ENCODE measurements at regions not wholly inside any gene's neighbourhood (a gene's known extent, or its start where the extent isn't known, plus 50 kb on each side); places are given as distances from the start of the nearest gene placed in this dataset.

DNA sequence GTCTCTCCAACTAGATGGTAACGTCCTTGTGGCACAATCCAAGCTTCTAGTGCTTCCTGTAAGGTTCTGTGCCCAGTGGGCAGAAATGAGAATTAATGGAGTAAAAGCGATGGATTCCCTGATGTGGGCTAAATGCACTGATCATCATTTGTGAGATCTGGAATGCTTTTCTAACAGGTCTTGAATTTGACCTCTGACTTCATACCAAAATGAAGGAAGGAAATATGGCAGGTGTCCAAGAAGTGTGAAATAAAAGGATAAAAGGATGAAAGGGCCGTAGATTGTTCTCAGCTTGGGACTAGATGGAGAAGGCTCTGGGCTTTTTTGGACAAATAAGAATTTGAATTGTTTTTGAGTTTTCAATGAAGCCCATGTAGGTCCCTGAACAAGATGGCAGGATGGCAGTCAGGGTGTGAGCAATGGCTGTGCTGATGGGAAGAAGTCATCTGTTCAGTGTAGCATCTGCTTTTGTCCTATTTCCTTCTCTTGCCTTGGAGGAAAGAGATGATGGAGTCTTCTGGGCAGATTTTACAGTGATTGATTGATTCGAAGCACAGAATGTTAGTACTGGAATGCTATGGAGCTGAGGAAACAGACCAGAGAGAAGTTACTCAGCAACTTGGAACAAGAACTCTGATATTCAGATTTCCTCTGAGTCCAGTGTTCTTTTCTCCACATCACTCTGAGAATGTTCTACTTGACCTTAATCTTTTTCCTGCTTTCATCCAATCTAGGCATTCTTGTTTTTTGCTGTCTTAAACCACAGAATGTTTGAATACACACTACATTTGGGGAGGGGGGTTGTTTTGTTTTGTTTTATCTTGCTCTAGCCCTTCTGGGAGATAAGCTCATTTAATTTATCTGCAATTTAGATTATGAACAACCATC lies 286.0 kb downstream of the HLX start:
- DNase-seq: no peak

DNA sequence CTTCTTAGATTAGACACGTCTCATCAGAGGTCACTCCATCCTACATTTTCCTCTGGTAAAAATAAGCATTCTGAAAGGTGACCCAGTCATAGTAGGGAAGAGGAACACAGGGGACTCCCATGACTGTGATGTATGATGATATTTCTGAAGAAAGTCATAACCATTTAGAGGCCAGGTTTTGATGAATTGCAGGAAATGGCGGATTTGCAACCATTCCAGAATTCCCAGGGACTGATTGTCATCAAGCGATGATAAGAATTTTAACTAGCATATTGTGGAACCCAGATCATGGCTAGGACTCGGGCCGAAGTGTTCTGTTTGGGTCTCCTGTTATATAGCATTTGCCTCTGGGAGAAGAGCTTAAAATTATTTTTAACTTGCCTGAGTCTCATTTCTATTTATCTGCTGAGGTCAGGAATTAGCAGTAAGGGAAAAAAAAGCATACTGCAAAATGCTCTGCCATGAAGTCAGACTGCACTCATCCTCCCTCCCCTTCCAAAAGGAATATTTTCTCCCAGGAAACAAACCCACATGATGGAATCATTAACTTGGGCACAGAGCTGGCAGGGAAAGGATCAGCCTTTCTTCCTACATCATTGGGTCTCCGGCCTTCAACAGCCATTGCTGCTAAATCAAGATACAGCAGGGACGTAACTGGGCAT lies 286.7 kb downstream of the HLX start:
- DNase-seq: no peak

DNA sequence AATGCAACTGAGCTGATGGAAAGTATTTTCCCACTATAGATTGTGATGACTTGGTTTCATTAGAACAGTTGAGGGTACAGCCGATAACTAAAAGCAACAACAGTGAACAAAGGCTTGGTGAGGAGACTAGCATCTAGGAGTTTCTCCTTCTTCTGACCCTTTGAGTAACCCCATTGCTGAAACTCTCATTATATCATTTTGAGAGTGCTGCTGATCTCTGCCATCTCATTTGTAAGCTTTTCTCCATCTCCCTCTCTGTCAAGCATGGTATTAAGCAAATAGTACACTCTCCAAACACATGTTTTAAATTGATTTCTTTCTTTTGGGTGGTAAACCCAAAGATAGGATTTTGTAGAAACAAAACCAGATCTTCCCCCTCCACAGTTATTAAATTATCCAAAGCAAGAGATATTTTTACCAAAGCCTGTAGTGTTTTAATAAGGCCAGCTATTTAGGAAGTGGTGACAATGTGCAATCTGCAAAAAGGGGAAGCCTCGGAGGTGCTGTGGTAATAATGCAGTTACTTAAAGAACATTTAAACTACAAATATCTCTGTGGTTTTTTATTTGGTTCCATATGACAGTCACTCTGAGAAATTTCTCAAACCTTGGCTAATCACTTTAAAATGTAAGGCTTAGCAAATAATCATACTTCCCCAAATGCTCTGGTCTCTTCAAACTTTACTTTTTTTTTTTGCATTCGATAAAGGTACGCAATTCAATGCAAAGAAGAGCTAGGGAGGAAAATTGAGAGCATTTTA lies 287.5 kb downstream of the HLX start:
- no peak for DNase-seq

DNA sequence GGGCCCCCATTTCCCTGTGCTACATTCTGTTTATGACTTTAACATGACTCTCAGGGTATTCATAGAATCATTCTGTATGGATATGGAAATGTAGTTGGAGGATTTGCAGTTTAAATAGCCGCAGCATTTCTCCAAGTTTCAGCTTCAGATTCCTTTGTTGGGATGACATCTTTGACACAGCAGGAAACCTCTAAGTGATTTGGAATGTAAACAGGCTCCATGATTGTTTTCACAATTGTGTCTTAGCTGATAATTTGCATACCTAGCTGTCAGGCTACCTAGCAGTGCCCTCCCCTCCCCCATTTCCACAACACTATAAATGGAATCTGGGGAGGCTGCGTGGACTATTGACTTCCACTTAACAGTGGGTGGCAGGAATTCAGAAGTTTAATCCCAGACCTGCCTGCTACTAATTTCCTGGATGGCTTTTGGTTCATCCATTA lies 290.2 kb downstream of the HLX start:
- no peak for DNase-seq

DNA sequence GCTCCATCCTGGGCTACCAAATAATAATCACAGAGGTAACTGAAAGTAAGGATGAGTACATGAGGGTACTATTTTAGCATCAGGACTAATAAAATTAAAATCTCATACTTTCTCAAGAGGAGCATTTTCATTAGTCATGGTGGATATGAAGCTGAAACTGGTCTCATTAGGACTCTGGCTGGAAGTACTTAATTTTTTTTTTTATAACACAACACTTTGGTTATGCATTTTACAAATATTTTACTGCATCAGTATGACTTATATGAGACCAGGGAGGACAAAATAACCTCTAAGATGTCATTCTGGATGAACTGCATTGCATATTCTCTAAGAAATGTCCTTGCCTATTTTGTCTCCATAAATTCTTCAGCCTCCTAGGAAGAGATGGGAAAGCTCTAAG lies 290.9 kb downstream of the HLX start:
- DNase-seq: no peak

DNA sequence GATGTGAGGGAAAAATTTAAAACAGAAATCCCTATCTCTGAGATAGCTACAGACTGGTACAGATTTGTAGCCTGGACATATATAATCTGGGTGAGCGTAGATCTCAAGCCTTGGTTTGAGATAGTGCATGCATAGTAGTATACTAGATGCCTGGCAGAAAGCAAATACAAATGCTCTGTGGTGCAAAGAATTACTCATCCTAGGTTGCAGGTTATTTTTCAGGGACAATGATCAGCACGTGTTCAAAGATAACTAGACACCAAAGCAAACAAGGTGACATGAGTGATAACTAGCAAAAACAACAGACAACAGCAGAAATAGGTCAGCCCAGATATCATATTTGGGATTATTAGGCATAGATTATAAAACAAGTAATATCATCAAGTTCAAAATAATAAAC lies 292.5 kb downstream of the HLX start:
- no peak for DNase-seq

DNA sequence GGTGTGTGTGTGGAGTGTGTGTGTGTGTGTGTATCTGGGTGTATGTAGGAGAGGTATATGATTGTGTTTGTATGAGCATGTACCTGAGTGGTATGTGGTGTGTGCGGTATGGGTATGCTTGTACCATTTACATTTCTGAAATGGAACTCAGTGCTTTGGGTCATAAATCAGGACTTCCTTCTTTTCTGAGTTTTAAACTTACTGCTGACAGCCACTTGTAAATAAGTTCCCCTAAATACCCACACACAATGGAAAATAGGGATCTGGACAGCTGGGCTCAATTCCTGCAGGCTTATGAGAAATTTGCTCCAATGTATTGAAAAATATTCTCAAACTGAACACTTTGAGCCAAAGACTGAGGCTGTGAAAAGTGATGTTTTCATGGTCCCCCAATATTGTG lies 293.6 kb downstream of the HLX start:
- no peak for DNase-seq

DNA sequence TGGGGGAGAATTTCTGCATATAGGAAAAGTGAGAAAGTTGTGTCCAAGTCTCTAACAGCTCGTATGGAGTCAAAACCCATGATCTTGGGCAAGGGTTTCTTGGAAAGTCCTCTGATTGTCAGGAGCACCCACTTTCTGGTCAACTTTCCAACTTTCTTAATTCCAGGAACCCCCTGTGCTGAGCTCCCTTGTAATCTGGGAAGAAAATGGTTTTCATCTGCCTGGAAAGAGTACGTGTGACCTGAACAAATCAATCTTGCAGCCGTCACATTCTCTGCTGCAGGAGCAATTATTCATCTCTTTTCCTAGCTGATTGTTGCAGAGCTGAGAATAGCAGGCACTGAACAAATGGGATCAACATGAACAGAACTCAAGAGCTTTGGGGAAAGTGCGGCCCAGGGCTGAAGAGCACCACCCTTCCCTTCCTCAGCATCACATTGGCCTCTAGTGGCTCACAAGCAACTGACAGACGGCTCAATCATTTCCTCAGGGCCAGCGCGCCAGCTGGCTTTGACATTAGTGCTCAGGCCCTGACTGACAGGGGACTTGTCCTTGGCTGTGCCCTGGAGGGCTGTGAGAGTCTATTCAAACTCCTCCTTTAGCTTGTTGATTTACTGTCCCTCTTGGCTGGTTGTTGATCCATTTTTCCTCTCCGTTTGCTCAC lies 295.2 kb downstream of the HLX start:
- DNase-seq: no peak

DNA sequence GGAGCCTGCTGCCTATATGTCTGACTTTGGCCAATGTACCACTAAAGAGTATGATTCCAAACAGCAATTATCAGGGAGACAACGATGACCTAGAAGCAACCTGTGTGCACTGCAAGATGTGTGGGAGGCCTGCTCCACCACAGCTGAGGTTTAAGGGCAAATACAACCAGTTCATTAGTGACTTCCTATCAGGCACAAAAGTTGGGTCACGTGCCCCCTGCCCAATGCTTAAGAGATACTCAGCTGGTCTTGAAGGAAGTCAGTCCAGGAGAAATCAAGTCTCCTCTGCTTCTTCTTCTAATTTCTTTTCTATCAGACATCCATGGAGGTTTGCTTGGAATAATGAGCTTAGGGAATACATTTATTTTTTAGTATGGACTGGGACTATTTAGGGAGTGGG lies 296.0 kb downstream of the HLX start:
- DNase-seq: no peak

DNA sequence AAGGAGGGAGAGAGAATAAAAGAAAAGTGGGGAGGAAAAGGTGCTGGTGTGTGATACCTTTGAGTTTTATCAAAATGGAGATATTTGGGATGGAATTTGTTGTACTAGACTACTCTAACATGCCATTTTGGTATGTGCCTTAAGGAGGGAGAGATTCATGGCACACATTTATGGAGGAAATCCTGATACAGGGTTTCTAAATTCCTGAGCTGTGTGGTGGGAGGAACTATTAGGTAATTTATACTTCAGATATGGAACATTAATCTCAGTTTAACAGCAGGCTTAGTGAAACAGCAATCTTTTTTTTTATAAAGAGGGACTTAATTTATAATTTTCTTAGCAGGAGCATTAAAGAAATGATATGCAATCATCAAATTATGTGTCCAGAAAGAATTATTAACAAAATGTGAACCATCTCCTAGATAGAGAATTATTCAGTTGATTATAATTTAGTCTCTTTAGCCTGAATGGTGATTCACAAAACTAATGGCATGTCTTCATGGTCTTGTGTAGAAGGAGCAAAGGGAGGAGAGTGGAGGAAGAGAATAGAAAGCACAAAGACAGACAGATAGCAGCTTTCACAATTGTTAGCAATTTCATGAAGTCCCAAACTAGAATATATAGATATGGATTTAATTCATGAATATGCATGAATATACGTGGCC lies 301.6 kb downstream of the HLX start:
- DNase-seq: no peak

DNA sequence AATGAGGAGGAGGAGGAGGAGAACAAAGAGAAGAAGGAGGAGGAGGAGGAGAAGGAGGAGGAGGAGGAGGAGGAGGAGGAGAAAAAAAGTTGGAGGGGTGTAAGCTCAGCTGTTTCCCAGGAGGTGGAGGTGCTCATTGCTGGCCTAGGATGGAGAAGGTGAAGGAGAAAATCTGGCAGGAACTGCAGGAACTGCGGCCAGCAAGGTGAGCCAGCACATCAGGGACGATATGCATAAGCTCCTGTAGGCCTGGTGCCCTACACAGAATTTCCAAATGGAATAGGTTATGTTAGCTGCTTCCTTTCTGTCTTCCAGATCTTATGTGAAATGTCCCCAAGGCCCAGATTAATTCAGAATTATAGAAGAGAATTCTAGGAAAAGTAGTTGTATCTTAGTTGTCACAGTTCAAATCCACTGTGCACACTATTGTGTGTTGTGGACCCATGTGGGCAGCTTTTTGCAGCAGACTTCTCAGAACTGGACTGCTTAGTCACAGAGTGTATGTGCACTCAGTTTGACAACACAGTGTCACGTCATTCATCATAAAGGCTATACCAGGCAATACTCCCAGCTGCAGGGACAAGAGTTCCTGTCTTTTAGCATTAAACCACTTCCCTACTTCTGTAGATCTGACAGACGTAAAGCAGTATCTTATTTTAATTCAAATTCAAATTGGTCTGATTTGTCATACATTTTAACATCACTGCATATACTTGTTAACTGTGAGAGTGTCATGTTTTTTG lies 303.7 kb downstream of the HLX start:
- DNase-seq: no peak

DNA sequence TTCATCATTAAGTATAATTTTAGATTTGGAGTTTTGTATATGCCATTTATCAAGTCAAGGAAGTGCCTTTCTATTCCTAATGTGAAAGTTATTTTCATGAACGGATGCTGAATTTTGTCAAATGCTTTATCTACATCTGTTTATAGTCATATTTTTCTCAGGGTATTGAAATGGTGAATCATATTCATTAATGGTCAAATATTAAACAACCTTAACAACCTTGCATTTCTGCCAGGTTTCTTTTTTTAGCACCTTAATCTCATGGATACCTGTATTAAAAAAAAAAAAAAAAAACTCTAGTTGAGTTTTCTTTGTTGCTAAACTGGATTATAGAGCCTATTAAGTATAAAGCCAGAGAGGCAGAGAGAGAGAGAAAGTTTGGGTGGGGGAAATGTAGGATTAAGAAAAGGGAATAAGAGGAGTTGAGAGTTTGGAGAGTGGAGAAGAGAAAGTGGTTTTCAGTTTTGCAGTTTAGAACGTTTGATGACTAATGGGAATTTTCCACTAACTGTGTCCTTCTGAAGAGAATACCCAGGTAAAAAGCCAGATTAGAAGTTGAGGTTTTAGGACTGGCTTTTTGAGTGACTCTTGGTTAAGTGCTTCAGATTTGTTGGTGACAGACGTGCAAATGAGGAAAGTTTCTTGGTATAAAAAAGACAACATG lies 305.0 kb downstream of the HLX start:
- no peak for DNase-seq

DNA sequence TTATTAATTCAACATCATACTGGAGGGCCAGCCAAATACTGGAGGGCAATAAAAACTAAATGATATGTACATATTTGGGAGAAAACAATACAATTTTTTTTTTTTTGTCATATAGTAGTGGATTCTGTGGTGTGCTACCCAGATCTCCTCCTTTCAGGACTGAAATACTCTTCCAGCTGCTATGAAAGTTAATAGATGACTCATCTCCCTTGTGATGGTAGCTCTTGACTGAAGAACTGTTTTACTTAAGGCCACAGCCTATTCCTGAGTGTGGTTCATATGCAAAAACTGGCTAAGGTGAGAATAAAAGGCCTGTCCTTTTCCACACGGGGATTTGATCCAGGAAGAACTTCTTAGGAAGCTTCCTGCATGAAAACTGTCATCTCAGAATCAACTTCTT lies 307.9 kb downstream of the HLX start:
- DNase-seq: no peak

DNA sequence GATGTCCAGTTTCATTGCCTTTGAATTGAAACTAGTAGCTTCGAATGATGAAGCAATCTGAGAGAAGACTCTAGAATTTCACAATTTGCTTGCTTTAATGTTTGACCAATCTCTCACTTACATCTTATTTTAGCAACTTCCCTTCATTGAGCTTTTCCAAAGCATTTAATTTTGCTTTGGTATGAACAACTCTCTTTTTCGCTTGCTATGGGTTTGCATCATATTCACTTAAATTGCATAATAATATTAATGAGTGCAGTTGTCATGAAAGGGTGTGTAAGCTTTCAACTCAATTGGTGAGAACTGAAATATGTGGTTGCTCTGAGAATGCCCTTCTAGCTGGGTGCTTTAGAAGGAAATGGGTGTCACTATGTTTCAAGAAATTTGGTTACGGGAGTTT lies 309.2 kb downstream of the HLX start:
- no peak for DNase-seq

DNA sequence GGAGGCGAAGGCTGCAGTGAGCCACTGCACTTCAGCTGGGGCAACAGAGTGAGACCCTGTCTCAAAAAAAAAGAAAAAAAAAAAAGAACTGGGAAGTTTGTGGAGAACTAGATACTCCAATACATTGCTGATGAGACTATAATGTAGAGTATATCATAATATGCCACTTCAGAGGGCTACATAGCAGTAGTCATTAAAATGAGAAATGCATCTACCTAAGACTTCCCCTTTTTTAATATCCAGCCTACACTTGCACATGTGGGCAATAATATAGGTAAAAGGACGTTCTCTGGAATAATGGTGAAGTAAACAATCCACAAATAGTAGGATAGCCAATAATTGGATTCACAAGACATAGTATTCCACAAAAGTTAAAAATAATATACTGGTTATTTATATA lies 311.0 kb downstream of the HLX start:
- DNase-seq: no peak

DNA sequence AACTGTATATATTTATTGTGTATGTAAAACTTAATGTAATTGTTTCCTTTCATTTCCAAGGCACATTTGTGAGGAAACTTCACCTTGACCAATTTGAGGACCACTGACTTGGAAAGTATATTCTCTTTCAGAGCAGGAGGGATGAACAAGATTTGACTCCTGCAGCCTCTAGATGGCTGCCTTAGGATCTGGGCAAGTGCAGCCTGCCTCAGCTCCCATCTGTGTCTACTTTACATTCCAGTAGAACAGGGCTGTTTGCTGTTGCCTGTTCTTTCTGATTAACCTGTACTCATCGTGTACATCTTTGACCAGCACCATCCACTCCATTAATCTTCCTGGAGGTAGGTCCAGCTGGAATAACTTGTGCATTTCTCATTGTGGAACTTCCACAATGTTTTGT lies 312.8 kb downstream of the HLX start:
- no peak for DNase-seq

DNA sequence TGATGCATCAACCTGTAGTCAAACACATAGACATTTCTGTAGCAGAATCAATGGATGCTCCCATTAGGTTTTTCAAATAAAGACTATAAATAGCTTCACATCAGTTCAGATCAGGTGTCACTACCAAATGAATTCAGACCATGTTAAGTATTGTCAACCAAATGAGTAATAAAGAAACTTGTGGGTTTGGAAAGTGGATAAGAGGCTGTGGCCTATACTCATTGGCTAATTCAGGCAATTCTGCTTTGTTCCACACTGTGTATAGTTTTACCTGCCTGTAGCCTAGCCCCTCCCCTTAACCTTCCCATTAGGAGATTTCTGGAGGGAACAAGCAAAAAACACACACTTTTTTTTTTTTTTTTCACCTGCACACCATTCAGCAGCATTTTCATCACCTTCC lies 321.2 kb downstream of the HLX start:
- DNase-seq: no peak

DNA sequence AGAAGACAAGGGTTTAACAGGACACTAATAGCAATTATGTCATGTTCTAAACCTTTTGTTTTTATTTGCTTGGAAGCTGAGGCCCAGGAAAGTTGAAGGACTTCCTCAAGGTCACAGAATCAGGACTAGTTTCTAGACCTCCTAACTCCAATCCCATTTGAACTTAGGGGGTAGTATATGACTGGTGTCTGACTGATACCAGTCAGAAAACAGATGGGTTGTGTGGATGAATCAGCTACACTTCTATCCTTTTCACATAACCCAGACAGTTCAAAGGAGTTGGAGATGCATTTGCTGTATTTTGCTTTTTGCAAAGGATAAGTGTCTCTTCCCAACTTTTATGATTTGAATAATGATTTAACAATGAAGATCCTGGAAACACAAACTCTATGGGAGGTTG lies 322.5 kb downstream of the HLX start:
- DNase-seq: no peak

DNA sequence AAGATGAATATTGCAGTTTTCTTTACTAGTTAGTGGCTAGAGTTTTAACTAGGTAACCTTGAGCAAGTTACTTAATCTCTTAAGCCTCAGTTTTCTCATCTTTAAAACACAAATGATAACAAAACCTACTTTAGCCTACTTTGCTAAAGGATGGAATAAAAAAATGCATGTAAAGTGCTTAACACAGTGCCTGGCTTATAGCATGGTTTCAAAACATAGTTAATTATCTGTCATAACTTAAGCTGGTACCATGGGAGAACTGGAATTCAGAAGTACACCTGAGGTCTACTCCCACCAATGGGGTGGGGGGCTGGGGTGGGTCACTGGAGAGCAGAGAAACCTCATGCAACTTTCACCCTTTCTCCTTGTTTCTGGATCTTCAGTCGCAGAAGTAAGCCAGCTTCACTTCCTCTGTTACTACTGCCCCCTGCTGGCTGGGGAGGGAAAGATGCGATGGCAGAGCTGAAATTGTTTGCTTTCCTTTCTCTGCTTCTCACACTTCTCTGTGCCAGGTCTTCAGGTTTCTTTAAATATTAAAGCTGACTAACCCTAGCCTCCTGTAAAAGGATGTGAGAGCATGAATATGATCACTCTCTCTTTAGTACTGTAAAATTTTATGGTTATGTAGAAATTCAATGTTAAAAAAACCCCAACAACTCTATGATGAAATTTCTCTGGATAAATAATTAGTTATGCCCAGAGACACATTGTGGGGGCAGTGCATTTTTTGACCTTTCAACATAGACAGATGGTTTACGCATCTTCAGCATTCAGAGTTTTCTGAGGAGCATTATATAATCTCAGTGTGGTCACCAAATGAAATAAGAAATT lies 324.2 kb downstream of the HLX start:
- peak; percentile 86 for DNase-seq

DNA sequence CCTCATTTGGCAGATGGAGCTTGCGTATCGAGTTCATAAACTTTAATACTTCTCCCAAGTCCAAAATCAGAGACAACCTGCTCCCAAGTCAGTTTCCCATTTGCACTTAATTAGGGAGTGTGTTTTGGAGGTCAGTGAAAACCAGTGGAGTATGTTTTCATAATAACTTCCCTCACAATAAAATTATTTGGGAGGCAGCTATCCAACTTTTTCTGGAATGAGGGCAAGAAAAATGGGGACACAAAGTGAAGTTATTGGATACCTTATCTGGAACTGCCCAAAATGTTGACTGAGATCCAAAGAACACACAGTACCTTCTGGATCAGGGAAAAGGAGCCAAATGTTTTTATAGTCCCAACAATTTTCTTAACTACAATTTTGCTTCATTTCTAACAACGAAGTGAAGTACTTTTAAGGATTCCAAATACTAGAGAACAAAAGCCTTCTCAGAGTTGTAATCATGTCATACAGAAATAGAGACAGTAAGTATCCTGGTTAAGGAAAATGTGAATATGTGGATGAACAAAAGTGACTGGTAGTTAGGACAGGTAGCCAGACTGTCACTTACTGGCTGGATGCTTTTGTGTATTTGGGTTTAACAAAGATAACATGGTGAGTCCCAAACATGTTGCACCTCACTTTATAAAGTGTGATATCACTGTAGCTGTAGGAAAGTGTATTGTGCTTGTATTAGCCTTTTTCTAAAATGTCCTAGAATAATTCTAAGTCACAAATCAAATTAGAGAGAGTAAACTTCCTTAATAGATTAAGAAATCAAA lies 325.0 kb downstream of the HLX start:
- no peak for DNase-seq

All from stimulated activated CD8-positive, alpha-beta memory T cell treated with anti-CD3 and anti-CD28 coated beads, Interleukin-4, amount 100 ng/mL, for 48 hours (primary cell).